Neutrophil (primary cell): ENCODE measurements at regions not wholly inside any gene's neighbourhood (a gene's known extent, or its start where the extent isn't known, plus 50 kb on each side); places are given as distances from the start of the nearest gene placed in this dataset.

ENCODE experiments used
- H3K27ac ChIP-seq: fragments of 200-600 bp; sonication (generic); 2 replicates; pipeline ENCODE4 v1.5.1; 2016; ENCODE audit warnings: mild to moderate bottlenecking, moderate library complexity
- H3K27me3 ChIP-seq: fragments of 200-600 bp; sonication (generic); 2 replicates; pipeline ENCODE4 v1.6.0; 2016; ENCODE audit warnings: mild to moderate bottlenecking
- H3K36me3 ChIP-seq: fragments of 200-600 bp; sonication (generic); 2 replicates; pipeline ENCODE4 v1.5.1; 2017
- H3K4me1 ChIP-seq, 2 experiments: fragments of 200-600 bp in 1 of 2; sonication (generic) in 1 of 2; 1 replicate in 1 of 2; 2 replicates in 1 of 2; pipeline versions ENCODE4 v1.5.1 to v1.6.1; 2013 to 2016; ENCODE audit warnings: low read depth in 1 of 2, low read length in 1 of 2, mild to moderate bottlenecking in 1 of 2, moderate library complexity in 1 of 2; ENCODE audit not compliant: control insufficient read depth in 1 of 2, insufficient read depth in 1 of 2
- H3K4me3 ChIP-seq, 2 experiments: fragments of 200-600 bp in 1 of 2; sonication (generic) in 1 of 2; 1 replicate in 1 of 2; 2 replicates in 1 of 2; pipeline ENCODE4 v1.5.1; 2013 to 2016; ENCODE audit warnings: low read depth in 1 of 2, low read length in 1 of 2, mild to moderate bottlenecking in 1 of 2, moderate library complexity in 1 of 2
- H3K9me3 ChIP-seq: fragments of 200-600 bp; sonication (generic); 2 replicates; pipeline ENCODE4 v1.5.1; 2016
- TF ChIP-seq, protein P1 (sequence below): fragments of 200-600 bp; sonication (generic); IDR thresholded peaks from 2 replicates; pipeline ENCODE4 v1.5.1; 2016; ENCODE audit warnings: antibody characterized with exemption

DNA sequence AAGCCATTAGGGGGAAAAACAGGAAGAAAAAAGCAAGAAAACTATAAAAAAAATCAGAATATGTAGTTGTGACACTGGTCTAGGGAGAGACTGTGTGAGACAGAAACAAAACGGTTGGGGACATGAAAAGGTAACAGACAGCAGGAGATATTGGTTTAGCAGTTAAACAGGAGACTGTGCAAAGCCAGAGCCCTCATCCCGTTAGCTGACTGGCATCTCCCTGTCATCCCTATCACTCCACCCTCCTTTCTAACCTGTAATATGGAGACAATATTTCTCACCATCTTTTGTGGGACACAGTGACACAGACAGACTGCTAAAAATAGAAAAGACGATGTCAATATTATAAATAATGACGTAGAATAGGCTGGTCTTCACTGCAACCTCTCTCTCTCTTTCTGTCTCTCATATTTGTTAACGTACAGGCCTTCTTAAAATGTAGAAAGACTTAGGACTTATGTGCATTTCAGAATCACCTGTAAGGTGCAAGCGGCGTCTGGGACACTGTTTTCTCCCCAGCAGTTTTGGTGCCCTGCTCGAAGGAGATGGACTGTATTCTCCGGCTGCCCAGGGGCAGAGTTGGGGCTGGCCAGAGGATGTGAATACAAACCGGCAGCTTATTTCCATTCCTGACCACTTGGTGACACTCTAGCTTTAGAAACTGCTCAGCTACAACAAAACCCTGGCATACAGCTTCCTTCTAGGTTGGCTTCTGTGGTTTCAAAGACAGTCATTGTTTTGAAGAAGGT is 190.6 kb downstream of the MAT2B start:
- H3K4me3 ChIP-seq, result no peak overlapping the region
- H3K27me3 ChIP-seq, result no peaks in the 10 kb centered on the region
- no peaks in the 10 kb centered on the region for H3K36me3 ChIP-seq
- no peaks in the 10 kb centered on the region for H3K4me1 ChIP-seq
- H3K27ac ChIP-seq, result no peak overlapping the region
- TF ChIP-seq, protein P1, sequence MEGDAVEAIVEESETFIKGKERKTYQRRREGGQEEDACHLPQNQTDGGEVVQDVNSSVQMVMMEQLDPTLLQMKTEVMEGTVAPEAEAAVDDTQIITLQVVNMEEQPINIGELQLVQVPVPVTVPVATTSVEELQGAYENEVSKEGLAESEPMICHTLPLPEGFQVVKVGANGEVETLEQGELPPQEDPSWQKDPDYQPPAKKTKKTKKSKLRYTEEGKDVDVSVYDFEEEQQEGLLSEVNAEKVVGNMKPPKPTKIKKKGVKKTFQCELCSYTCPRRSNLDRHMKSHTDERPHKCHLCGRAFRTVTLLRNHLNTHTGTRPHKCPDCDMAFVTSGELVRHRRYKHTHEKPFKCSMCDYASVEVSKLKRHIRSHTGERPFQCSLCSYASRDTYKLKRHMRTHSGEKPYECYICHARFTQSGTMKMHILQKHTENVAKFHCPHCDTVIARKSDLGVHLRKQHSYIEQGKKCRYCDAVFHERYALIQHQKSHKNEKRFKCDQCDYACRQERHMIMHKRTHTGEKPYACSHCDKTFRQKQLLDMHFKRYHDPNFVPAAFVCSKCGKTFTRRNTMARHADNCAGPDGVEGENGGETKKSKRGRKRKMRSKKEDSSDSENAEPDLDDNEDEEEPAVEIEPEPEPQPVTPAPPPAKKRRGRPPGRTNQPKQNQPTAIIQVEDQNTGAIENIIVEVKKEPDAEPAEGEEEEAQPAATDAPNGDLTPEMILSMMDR, result peak; percentile 36
- H3K9me3 ChIP-seq, result no peaks in the 10 kb centered on the region

GRCh38 chr5:163696579-163696887 is 191.1 kb downstream of the MAT2B start:
- Histone ChIP-seq H3K27ac (no peak overlapping the region), H3K4me1 (no peaks in the 10 kb centered on the region), H3K27me3 (no peaks in the 10 kb centered on the region), H3K9me3 (no peaks in the 10 kb centered on the region), H3K36me3 (no peaks in the 10 kb centered on the region), H3K4me3 (no peak overlapping the region)
- TF ChIP-seq, protein P1, result no peak

GRCh38 chr5:163706053-163706771 is 200.8 kb downstream of the MAT2B start:
- Histone ChIP-seq H3K27me3 (no peaks in the 10 kb centered on the region), H3K9me3 (no peaks in the 10 kb centered on the region), H3K4me3 (no peak overlapping the region), H3K36me3 (no peaks in the 10 kb centered on the region), H3K4me1 (no peaks in the 10 kb centered on the region), H3K27ac (no peak overlapping the region)
- TF ChIP-seq, protein P1, result no peak

GRCh38 chr5:163712011-163712410 is 206.6 kb downstream of the MAT2B start:
- H3K27ac ChIP-seq, result no peak overlapping the region
- TF ChIP-seq, protein P1, result no peak
- no peaks in the 10 kb centered on the region for H3K9me3 ChIP-seq
- no peak overlapping the region for H3K4me3 ChIP-seq
- no peaks in the 10 kb centered on the region for H3K36me3 ChIP-seq
- H3K27me3 ChIP-seq, result no peaks in the 10 kb centered on the region
- no peaks in the 10 kb centered on the region for H3K4me1 ChIP-seq

- H3K27me3 ChIP-seq, result no peaks in the 10 kb centered on the region
Measured at GRCh38 chr5:163718272-163718671, 212.9 kb downstream of the MAT2B start.

More at GRCh38 chr5:163718272-163718671, 212.9 kb downstream of the MAT2B start:
- Histone ChIP-seq H3K27ac (no peak overlapping the region), H3K4me1 (no peaks in the 10 kb centered on the region), H3K4me3 (no peak overlapping the region), H3K9me3 (no peaks in the 10 kb centered on the region), H3K36me3 (no peaks in the 10 kb centered on the region)
- TF ChIP-seq, protein P1, result no peak
